BLaER1 treated with 17β-estradiol and CSF1 and Interleukin-3, amounts not matched to agents 10 nM and 100 nM (cell line): ENCODE measurements at regions not wholly inside any gene's neighbourhood (a gene's known extent, or its start where the extent isn't known, plus 50 kb on each side); places are given as distances from the start of the nearest gene placed in this dataset.

Experiments used
- H3K27ac ChIP-seq, 11 experiments: shearing (Covaris generic); formaldehyde crosslinking; 2 replicates each; pipeline ENCODE4 v1.8.1; 2022
- H3K27me3 ChIP-seq, 11 experiments: shearing (Covaris generic); formaldehyde crosslinking; 2 replicates each; pipeline ENCODE4 v1.8.1; 2022
- H3K36me3 ChIP-seq, 11 experiments: shearing (Covaris generic); formaldehyde crosslinking; 2 replicates each; pipeline ENCODE4 v1.8.1; 2022
- H3K4me1 ChIP-seq, 10 experiments: shearing (Covaris generic); formaldehyde crosslinking; 2 replicates each; pipeline ENCODE4 v1.8.1; 2022
- H3K4me2 ChIP-seq, 11 experiments: shearing (Covaris generic); formaldehyde crosslinking; 2 replicates each; pipeline ENCODE4 v1.8.1; 2022
- H3K4me3 ChIP-seq, 10 experiments: shearing (Covaris generic); formaldehyde crosslinking; 2 replicates each; pipeline ENCODE4 v1.8.1; 2022
- H3K9ac ChIP-seq, 11 experiments: shearing (Covaris generic); formaldehyde crosslinking; 2 replicates each; pipeline ENCODE4 v1.8.1; 2022
- H3K9me3 ChIP-seq, 11 experiments: shearing (Covaris generic); formaldehyde crosslinking; replicated peaks in 1 of 11; 2 replicates each; pipeline ENCODE4 v1.8.1; 2022
- H4K20me1 ChIP-seq, 11 experiments: shearing (Covaris generic); formaldehyde crosslinking; 2 replicates each; pipeline ENCODE4 v1.8.1; 2022
- Cebpa-rat ChIP-seq, 11 experiments: shearing (Covaris generic); IDR thresholded peaks; 2 replicates each; pipeline ENCODE4 v1.8.1; 2022

GRCh38 chr1:168401341-168401740, 120.7 kb downstream of the TBX19 start:
- Histone ChIP-seq H3K27ac (no peak overlapping the region), H3K4me2 (no peak overlapping the region), H3K4me3 (no peak overlapping the region), H3K36me3 (no peaks in the 10 kb centered on the region), H3K27me3 (no peaks in the 10 kb centered on the region), H3K4me1 (peaks cover 0 to 12% (median 5%) of the 10 kb centered on the region in 10 experiments; a peak in 7 of 20 replicates), H3K9me3 (peaks cover 4 to 10% (median 5%) of the 10 kb centered on the region in 11 experiments; a peak in 14 of 22 replicates), H3K9ac (no peak overlapping the region), H4K20me1 (no peaks in the 10 kb centered on the region)
- no peak for TF ChIP-seq Cebpa-rat (IDR thresholded peaks at IDR 0.05)

DNA sequence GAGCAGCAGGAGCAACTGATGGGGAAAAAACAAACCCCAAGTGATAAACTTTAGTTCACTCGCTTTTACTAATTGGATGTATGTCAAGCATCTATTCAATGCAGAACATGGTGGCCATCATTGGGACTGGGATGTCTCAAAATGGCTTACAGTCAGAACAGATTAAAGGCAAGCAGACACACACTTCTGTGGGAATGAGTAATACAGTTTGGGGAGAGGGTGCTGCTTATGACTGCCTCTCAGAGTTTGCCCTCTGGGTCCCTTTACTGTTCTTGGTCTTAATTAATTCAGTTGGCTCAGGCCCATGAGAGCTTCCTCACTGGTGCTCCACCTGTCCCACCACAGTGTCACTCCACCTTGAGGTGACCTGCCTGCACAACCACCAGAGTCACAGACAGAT, 119.5 kb downstream of the TBX19 start:
- Histone ChIP-seq H3K27me3 (no peaks in the 10 kb centered on the region), H3K4me2 (no peak overlapping the region), H3K9me3 (no peaks in the 10 kb centered on the region), H3K4me1 (peaks cover 0 to 12% (median 5%) of the 10 kb centered on the region in 10 experiments; a peak in 7 of 20 replicates), H4K20me1 (no peaks in the 10 kb centered on the region), H3K9ac (no peak overlapping the region), H3K27ac (no peak overlapping the region), H3K4me3 (no peak overlapping the region), H3K36me3 (no peaks in the 10 kb centered on the region)
- no peak for TF ChIP-seq Cebpa-rat (IDR thresholded peaks at IDR 0.05)

GRCh38 chr1:168397806-168398205, 117.1 kb downstream of the TBX19 start:
- Histone ChIP-seq H3K27ac (no peak overlapping the region), H3K4me1 (peaks cover 0 to 10% (median 5%) of the 10 kb centered on the region in 10 experiments; a peak in 7 of 20 replicates), H3K9ac (no peak overlapping the region), H3K4me2 (no peak overlapping the region), H3K4me3 (no peak overlapping the region), H3K9me3 (no peaks in the 10 kb centered on the region), H3K27me3 (no peaks in the 10 kb centered on the region), H4K20me1 (no peaks in the 10 kb centered on the region), H3K36me3 (no peaks in the 10 kb centered on the region)
- TF ChIP-seq Cebpa-rat (IDR thresholded peaks at IDR 0.05), result no peak

DNA sequence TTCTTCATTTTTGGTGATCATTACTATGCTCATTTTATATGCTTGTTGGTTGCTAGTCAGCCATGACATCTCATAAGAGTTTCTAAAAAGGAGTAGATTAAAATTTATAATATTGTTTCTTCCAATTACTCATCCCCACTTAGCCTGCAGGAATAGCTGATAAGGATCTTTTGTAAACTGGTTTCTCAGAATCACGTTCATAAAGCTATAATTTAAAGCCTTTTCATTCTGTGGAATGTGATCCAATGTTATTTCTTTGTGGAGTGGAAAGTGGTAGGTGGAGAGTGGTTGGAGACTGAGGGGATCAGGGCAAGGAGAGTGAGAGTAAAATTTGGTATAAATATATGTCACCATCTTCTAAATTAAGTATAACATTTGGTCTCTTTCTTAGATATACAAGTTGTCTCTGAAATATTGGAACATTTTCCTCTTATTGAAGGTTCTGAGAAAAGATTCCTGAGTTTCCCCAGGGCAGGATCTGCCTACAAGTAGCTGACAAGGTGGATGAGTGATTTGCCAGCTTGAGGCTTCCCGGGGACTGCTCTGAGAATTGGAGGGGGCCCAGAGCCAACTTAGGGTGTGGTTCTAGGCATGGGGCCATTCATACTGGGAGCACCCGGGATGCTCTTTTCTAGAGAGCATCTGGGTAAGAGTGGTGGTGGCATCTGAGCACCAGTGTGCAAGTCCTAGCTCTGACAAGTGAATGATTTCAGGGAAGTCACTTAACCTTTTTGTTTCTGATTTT, 116.4 kb downstream of the TBX19 start:
- Histone ChIP-seq H4K20me1 (no peaks in the 10 kb centered on the region), H3K9ac (no peak overlapping the region), H3K9me3 (no peaks in the 10 kb centered on the region), H3K36me3 (no peaks in the 10 kb centered on the region), H3K4me1 (peaks cover 0 to 10% (median 5%) of the 10 kb centered on the region in 10 experiments; a peak in 7 of 20 replicates), H3K27ac (no peak overlapping the region), H3K27me3 (no peaks in the 10 kb centered on the region), H3K4me2 (no peak overlapping the region), H3K4me3 (no peak overlapping the region)
- TF ChIP-seq Cebpa-rat (IDR thresholded peaks at IDR 0.05), result no peak

DNA sequence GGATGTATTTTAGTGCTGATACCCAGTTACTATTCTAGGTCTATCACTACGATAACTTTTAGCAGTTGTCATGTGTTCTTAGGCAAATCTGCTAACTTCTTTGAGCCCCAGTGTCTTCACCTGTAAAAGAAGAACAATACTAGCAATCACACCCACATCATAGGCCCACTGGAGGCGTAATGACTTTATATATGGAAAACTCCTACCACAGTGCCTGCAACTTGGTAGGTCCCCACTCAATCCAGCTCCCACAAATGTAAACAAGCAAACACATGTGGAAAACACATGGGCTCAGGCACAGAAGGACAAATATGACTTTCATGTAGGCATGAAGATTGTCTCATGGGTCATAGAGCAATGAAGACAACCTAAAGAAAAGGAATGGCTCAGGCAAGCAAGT, 115.8 kb downstream of the TBX19 start:
- Histone ChIP-seq H3K4me1 (peaks cover 0 to 10% (median 5%) of the 10 kb centered on the region in 10 experiments; a peak in 7 of 20 replicates), H3K9me3 (no peaks in the 10 kb centered on the region), H3K4me3 (no peak overlapping the region), H3K36me3 (no peaks in the 10 kb centered on the region), H3K4me2 (no peak overlapping the region), H3K9ac (no peak overlapping the region), H4K20me1 (no peaks in the 10 kb centered on the region), H3K27me3 (no peaks in the 10 kb centered on the region), H3K27ac (no peak overlapping the region)
- TF ChIP-seq Cebpa-rat (IDR thresholded peaks at IDR 0.05), result no peak

DNA sequence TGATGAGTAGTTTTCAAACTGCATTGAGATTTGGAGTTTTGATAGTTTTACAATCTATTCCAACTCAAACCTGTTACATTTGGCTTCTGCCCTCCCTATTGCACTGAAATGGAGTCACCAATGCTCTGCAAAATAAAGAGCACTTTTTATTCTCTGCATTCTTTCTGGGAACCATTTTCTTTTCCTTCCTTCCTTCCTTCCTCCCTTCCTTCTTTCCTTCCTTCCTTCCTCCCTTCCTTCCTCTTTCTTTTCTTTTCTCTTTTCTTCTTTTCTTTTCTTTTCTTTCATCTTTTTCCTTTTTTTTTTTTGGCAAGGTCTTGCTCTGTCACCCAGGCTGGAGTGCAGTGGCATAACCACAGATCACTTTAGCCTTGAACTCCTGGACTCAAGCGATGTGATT, 114.2 kb downstream of the TBX19 start:
- Histone ChIP-seq H3K4me2 (no peak overlapping the region), H3K9ac (no peak overlapping the region), H3K9me3 (no peaks in the 10 kb centered on the region), H3K4me3 (no peak overlapping the region), H3K36me3 (no peaks in the 10 kb centered on the region), H3K27ac (no peak overlapping the region), H3K27me3 (no peaks in the 10 kb centered on the region), H4K20me1 (no peaks in the 10 kb centered on the region), H3K4me1 (peaks cover 0 to 10% (median 5%) of the 10 kb centered on the region in 10 experiments; a peak in 7 of 20 replicates)
- no peak for TF ChIP-seq Cebpa-rat (IDR thresholded peaks at IDR 0.05)

DNA sequence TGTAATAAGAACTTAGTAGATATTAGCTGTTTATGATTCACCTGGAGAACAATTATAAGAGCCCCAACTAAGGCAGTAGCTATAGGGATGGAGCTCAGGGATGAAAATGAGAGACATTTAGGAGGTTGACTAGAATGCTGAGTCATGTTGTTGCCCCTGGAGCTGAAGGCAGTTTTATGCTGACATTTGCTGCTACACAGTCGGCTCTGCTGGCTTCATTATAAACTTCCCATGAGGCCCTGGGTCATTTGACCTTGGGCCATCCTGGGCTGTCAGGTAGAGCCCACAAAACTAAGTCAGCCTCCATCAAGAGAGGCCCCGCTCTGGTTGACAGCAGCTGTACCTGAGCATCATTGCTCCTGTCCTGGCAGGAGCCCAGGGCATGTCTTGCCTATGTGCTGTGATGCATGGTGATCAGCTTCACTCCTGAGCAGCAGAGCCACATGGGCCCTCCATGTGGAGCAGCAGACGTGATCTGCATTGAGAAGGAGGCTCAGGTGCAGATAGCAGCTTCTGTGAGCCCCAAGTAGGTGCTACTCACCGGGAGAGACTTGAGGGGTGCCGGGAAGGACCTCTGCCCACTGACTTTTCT, 112.4 kb downstream of the TBX19 start:
- no peak for TF ChIP-seq Cebpa-rat (IDR thresholded peaks at IDR 0.05)
- Histone ChIP-seq H3K27me3 (no peaks in the 10 kb centered on the region), H3K4me3 (no peak overlapping the region)

GRCh38 chr1:168391851-168392681, 111.4 kb downstream of the TBX19 start:
- H3K9ac ChIP-seq, result no peak overlapping the region
- H3K9me3 ChIP-seq, result no peaks in the 10 kb centered on the region
- H3K4me1 ChIP-seq, result no peaks in the 10 kb centered on the region
- H3K4me3 ChIP-seq, result no peak overlapping the region
- no peaks in the 10 kb centered on the region for H3K36me3 ChIP-seq
- TF ChIP-seq Cebpa-rat (IDR thresholded peaks at IDR 0.05), result no peak
- H4K20me1 ChIP-seq, result no peaks in the 10 kb centered on the region
- no peak overlapping the region for H3K4me2 ChIP-seq
- H3K27me3 ChIP-seq, result no peaks in the 10 kb centered on the region
- no peak overlapping the region for H3K27ac ChIP-seq

More for the DNA sequence above, 112.4 kb downstream of the TBX19 start:
- H3K36me3 ChIP-seq, result no peaks in the 10 kb centered on the region
- no peak overlapping the region for H3K4me2 ChIP-seq
- no peak overlapping the region for H3K27ac ChIP-seq
- no peak overlapping the region for H3K9ac ChIP-seq
- no peaks in the 10 kb centered on the region for H4K20me1 ChIP-seq
- H3K9me3 ChIP-seq, result no peaks in the 10 kb centered on the region
- no peaks in the 10 kb centered on the region for H3K4me1 ChIP-seq

- Histone ChIP-seq H3K27ac (no peak overlapping the region), H3K27me3 (no peaks in the 10 kb centered on the region), H3K9me3 (no peaks in the 10 kb centered on the region), H4K20me1 (no peaks in the 10 kb centered on the region), H3K4me2 (no peak overlapping the region), H3K36me3 (no peaks in the 10 kb centered on the region), H3K4me3 (no peak overlapping the region), H3K9ac (no peak overlapping the region), H3K4me1 (no peaks in the 10 kb centered on the region)
- no peak for TF ChIP-seq Cebpa-rat (IDR thresholded peaks at IDR 0.05)
Observed at GRCh38 chr1:168390271-168390670, 109.6 kb downstream of the TBX19 start.
